ENCODE measurements at regions not wholly inside any gene's neighbourhood (a gene's known extent, or its start where the extent isn't known, plus 50 kb on each side); places are given as distances from the start of the nearest gene placed in this dataset.

- no peak for DNase-seq (ENCODE audit: low read depth in 2 of 2)
These were observed 58.6 kb downstream of the LIG4 start for GRCh38 chr13:108156749-108157148.

GRCh38 chr13:108155185-108156106 is 59.9 kb downstream of the LIG4 start:
- DNase-seq (ENCODE audit: low read depth in 2 of 2): peak; percentile 61 to 67

- DNase-seq (ENCODE audit: low read depth in 2 of 2): no peak
These were observed 60.9 kb downstream of the LIG4 start for GRCh38 chr13:108154421-108154858.

- DNase-seq (ENCODE audit: low read depth in 2 of 2): no peak
These were observed 68.7 kb downstream of the LIG4 start for GRCh38 chr13:108146642-108147041.

- DNase-seq (ENCODE audit: low read depth in 2 of 2): no peak
These were observed 72.5 kb downstream of the LIG4 start for GRCh38 chr13:108142702-108143436.

GRCh38 chr13:108137176-108137575 is 78.2 kb downstream of the LIG4 start:
- no peak for DNase-seq (ENCODE audit: low read depth in 2 of 2)

GRCh38 chr13:108127406-108127805 is 87.9 kb downstream of the LIG4 start:
- no peak for DNase-seq (ENCODE audit: low read depth in 2 of 2)

- DNase-seq (ENCODE audit: low read depth in 2 of 2): no peak
These were observed 89.3 kb downstream of the LIG4 start for GRCh38 chr13:108126056-108126455.

- DNase-seq (ENCODE audit: low read depth in 2 of 2): no peak
These were observed 93.9 kb downstream of the LIG4 start for GRCh38 chr13:108121406-108121805.

- no peak for DNase-seq (ENCODE audit: low read depth in 2 of 2)
These were observed 94.5 kb downstream of the LIG4 start for GRCh38 chr13:108120856-108121255.

GRCh38 chr13:108120302-108120701 is 95.0 kb downstream of the LIG4 start:
- no peak for DNase-seq (ENCODE audit: low read depth in 2 of 2)

- no peak for DNase-seq (ENCODE audit: low read depth in 2 of 2)
These were observed 99.6 kb downstream of the LIG4 start for GRCh38 chr13:108115738-108116137.

- DNase-seq (ENCODE audit: low read depth in 2 of 2): no peak
These were observed 101.9 kb downstream of the LIG4 start for GRCh38 chr13:108113407-108113806.

- no peak for DNase-seq (ENCODE audit: low read depth in 2 of 2)
These were observed 110.6 kb downstream of the LIG4 start for GRCh38 chr13:108104736-108105135.

- no peak for DNase-seq (ENCODE audit: low read depth in 2 of 2)
These were observed 112.6 kb downstream of the LIG4 start for GRCh38 chr13:108102771-108103170.

- DNase-seq (ENCODE audit: low read depth in 2 of 2): no peak
These were observed 118.9 kb downstream of the LIG4 start for GRCh38 chr13:108096301-108096915.

- DNase-seq (ENCODE audit: low read depth in 2 of 2): no peak
These were observed 120.3 kb downstream of the LIG4 start for GRCh38 chr13:108095036-108095435.

GRCh38 chr13:108093616-108094015 is 121.7 kb downstream of the LIG4 start:
- no peak for DNase-seq (ENCODE audit: low read depth in 2 of 2)

GRCh38 chr13:108087810-108088209 is 127.5 kb downstream of the LIG4 start:
- DNase-seq (ENCODE audit: low read depth in 2 of 2): no peak

GRCh38 chr13:108086678-108087077 is 128.7 kb downstream of the LIG4 start:
- DNase-seq (ENCODE audit: low read depth in 2 of 2): peak in 1 of 2 donors; percentile 40

GRCh38 chr13:108084840-108085239 is 130.5 kb downstream of the LIG4 start:
- no peak for DNase-seq (ENCODE audit: low read depth in 2 of 2)

- DNase-seq (ENCODE audit: low read depth in 2 of 2): peak in 1 of 2 donors; percentile 72
These were observed 132.3 kb downstream of the LIG4 start for GRCh38 chr13:108083056-108083455.

All from lung microvascular endothelial cell (primary cell).